Peyer's patch (tissue), 4 donors: ENCODE measurements at regions not wholly inside any gene's neighbourhood (a gene's known extent, or its start where the extent isn't known, plus 50 kb on each side); places are given as distances from the start of the nearest gene placed in this dataset.

ENCODE experiments used
- POLR2A ChIP-seq, 2 donors: fragments of 450-650 bp; IDR thresholded peaks; one replicate each; pipeline ENCODE4 v1.5.1; 2017; ENCODE audit warnings: antibody characterized with exemption in 2 of 2, mild to moderate bottlenecking in 2 of 2, moderate library complexity in 2 of 2
- TF ChIP-seq, protein P1 (sequence below), 6 experiments: fragments of 450-650 bp in 4 of 6; fragments of 200-600 bp in 2 of 6; sonication (generic) in 1 of 6; IDR thresholded peaks; one replicate each; pipeline ENCODE4 v1.5.1; 2017 to 2019; ENCODE audit warnings: antibody characterized with exemption in 6 of 6, mild to moderate bottlenecking in 3 of 6, moderate library complexity in 1 of 6

DNA sequence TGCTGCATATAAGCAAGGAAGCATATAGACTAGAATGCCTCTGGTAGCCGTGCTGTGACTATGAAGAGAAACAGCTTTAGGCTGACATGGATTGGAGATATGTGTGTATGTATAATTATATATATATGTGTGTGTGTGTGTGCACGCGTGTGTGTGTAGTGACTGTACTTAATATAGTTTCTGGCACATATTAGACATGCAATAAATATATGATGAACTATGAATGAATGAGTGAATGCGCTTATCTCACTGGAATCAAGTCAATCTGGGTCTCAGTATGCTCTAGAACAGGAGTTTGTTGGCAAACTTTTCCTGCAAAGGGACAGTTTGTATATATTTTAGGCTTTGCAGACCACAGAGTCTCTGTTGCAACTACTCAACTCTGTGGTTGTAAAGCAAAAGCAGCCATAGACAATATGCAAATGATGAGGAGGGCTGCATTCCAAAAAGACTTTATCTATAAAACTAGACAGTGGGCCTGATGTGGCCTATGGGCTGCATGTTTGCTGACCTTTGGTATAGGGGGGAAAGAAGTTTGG is 482.9 kb upstream of the USP24 start:
- TF ChIP-seq, protein P1, sequence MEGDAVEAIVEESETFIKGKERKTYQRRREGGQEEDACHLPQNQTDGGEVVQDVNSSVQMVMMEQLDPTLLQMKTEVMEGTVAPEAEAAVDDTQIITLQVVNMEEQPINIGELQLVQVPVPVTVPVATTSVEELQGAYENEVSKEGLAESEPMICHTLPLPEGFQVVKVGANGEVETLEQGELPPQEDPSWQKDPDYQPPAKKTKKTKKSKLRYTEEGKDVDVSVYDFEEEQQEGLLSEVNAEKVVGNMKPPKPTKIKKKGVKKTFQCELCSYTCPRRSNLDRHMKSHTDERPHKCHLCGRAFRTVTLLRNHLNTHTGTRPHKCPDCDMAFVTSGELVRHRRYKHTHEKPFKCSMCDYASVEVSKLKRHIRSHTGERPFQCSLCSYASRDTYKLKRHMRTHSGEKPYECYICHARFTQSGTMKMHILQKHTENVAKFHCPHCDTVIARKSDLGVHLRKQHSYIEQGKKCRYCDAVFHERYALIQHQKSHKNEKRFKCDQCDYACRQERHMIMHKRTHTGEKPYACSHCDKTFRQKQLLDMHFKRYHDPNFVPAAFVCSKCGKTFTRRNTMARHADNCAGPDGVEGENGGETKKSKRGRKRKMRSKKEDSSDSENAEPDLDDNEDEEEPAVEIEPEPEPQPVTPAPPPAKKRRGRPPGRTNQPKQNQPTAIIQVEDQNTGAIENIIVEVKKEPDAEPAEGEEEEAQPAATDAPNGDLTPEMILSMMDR (IDR thresholded peaks at IDR 0.05): no peak
- no peak for TF ChIP-seq POLR2A (IDR thresholded peaks at IDR 0.05)
